ENCODE measurements at regions not wholly inside any gene's neighbourhood (a gene's known extent, or its start where the extent isn't known, plus 50 kb on each side); places are given as distances from the start of the nearest gene placed in this dataset.

DNA sequence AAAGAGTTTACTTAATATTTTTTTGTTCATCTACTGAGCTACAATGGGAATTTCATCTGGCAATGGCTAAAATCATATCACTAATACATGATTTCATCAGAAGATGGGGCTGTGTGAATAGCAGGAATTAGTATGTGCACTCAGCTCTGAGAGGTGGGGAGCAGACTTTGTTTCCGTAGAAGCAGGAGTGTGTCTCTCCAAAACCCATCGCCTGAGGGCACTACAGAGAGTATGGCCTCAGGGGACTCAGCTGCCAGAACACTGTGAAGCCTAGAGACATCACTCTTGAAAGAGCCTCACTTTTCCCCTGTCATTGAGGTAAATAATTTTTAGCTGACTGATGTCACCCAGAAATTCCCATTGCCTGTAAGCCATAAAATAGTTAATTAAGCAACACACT lies 261.4 kb upstream of the ISX start:
- TF ChIP-seq, protein P1, sequence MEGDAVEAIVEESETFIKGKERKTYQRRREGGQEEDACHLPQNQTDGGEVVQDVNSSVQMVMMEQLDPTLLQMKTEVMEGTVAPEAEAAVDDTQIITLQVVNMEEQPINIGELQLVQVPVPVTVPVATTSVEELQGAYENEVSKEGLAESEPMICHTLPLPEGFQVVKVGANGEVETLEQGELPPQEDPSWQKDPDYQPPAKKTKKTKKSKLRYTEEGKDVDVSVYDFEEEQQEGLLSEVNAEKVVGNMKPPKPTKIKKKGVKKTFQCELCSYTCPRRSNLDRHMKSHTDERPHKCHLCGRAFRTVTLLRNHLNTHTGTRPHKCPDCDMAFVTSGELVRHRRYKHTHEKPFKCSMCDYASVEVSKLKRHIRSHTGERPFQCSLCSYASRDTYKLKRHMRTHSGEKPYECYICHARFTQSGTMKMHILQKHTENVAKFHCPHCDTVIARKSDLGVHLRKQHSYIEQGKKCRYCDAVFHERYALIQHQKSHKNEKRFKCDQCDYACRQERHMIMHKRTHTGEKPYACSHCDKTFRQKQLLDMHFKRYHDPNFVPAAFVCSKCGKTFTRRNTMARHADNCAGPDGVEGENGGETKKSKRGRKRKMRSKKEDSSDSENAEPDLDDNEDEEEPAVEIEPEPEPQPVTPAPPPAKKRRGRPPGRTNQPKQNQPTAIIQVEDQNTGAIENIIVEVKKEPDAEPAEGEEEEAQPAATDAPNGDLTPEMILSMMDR (IDR thresholded peaks at IDR 0.05) = no peak
- TF ChIP-seq POLR2A (IDR thresholded peaks at IDR 0.05; ENCODE audit: low read depth) = no peak
- no peak for TF ChIP-seq EP300 (IDR thresholded peaks at IDR 0.05)
